Activated naive CD8-positive, alpha-beta T cell treated with anti-CD3 and anti-CD28 coated beads for 36 hours (primary cell): ENCODE measurements at regions not wholly inside any gene's neighbourhood (a gene's known extent, or its start where the extent isn't known, plus 50 kb on each side); places are given as distances from the start of the nearest gene placed in this dataset.
"Not testable (repeated sequence)": the region's sequence is repeated elsewhere in the genome, so short reads cannot be mapped to it uniquely, and the experiment has no call there.

Experiments used
- DNase-seq: peaks from one replicate; pipeline ENCODE4 v3.0.0; 2021
- H3K27ac Mint-ChIP-seq: one replicate; pipeline ENCODE4 v1.8.0; 2022; ENCODE audit warnings: mild to moderate bottlenecking, moderate library complexity, mixed read lengths
- H3K27me3 Mint-ChIP-seq: one replicate; pipeline ENCODE4 v1.8.0; 2022; ENCODE audit warnings: mild to moderate bottlenecking, mixed read lengths
- H3K36me3 Mint-ChIP-seq: one replicate; pipeline ENCODE4 v1.8.0; 2021; ENCODE audit warnings: mild to moderate bottlenecking, mixed read lengths
- H3K4me1 Mint-ChIP-seq: one replicate; pipeline ENCODE4 v1.8.0; 2021; ENCODE audit warnings: mixed read lengths
- H3K4me3 Mint-ChIP-seq: one replicate; pipeline ENCODE4 v1.8.0; 2022; ENCODE audit warnings: mild to moderate bottlenecking, moderate library complexity, mixed read lengths
- H3K9me3 Mint-ChIP-seq: one replicate; pipeline ENCODE4 v1.8.0; 2022; ENCODE audit warnings: mixed read lengths

DNA sequence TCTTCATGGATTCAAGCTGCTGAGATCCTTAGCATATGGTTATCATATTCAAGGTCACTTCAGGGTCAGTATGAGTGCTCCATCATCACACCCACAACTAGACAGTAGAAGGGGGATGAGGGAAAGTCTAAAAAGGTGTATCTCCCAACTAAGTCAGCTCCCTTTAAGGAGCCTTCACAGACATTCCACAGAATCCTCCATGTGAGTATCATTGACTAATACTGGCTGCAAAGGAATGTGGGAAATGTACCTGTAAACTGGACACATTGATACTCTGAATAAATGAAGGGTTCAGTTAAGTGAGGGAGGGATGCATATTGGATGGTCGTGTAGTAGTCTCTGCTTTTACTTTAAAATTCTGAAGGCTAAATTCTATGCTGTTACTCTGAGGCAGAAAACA, 330.7 kb downstream of the LRRC70 start:
- DNase-seq: no peak
- H3K36me3 Mint-ChIP-seq: no peaks in the 10 kb centered on the region
- H3K27ac Mint-ChIP-seq: no peak overlapping the region
- peaks cover 5% of the 10 kb centered on the region for H3K9me3 Mint-ChIP-seq
- no peaks in the 10 kb centered on the region for H3K27me3 Mint-ChIP-seq
- no peaks in the 10 kb centered on the region for H3K4me1 Mint-ChIP-seq
- no peak overlapping the region for H3K4me3 Mint-ChIP-seq

DNA sequence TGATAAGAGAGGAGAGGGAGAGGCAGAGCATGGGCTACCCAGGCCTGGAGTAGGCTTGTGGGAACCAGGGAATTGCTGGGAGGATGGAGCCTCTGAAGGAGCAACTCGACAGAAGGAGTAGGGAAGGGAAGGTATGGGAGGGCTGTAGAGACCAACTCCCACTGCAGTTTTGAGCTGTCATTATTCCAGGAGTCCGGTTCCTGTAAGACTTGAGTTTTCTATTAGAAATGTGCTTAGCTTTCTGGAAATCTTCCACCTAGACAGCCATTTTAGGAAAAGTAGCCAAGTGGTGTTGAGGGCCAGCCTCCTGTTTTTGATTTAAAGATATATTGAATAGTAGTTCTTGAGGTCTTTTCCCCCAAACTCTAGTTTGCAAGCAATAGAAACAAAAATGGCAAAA, 323.5 kb downstream of the LRRC70 start:
- H3K27ac Mint-ChIP-seq: no peak overlapping the region
- H3K36me3 Mint-ChIP-seq: no peaks in the 10 kb centered on the region
- no peaks in the 10 kb centered on the region for H3K27me3 Mint-ChIP-seq
- H3K9me3 Mint-ChIP-seq: no peaks in the 10 kb centered on the region
- no peak overlapping the region for H3K4me3 Mint-ChIP-seq
- no peak for DNase-seq
- no peaks in the 10 kb centered on the region for H3K4me1 Mint-ChIP-seq

DNA sequence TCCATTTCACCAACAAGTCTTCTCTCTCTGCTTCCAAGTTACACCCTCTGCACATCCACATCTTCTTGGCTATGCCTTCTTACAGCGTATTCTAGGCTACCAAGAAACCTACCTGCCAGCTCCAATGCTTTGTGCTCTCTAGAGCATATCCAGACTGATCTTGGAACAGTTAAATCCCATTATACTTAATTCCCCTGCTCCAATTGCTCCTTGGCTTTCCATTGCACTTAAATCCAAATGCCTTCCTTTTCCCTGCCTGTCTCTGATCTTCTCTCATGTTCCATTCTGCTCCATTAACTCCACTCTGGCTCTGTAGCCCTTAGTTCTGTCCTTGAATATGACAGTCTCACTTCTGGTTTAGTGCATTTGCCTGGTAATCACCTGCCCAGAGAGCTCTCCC, 322.4 kb downstream of the LRRC70 start:
- Mint-ChIP-seq H3K4me3 (no peak overlapping the region), H3K9me3 (no peaks in the 10 kb centered on the region), H3K4me1 (no peaks in the 10 kb centered on the region), H3K27me3 (no peaks in the 10 kb centered on the region), H3K27ac (no peak overlapping the region), H3K36me3 (no peaks in the 10 kb centered on the region)
- no peak for DNase-seq

DNA sequence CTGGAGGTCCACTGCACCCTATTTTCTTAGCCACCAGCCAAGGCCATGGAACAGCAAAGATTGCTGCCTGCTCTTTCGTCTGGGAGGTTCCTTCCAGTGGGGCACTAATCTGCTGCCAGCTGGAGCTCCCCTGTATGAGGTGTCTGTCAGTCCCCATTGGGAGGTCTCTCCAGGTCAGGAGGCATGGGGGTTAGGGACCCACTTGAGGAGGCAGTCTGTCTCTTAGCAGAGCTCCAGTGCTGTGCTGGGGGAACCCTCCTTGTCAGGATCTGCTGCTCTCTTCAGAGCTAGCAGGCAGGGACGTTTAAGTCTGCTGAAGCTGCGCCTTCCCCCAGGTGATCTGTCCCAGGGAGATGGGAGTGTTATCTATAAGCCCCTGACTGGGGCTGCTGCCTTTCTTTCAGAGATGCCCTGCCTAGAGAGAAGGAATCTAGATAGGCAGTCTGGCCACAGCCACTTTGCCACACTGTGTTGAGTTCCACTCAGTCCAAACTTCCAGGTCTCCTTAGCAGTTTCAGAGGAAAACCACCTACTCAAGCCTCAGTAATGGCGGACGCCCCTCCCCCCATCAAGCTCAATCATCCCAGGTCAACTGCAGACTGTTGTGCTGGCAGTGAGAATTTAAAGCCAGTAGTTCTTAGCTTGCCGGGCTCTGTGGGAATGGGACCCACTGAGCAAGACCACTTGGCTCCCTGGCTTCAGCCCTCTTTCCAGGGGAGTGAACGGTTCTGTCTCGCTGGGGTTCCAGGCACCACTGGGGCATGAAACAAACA, 317.7 kb downstream of the LRRC70 start:
- Mint-ChIP-seq H3K4me1 (no peaks in the 10 kb centered on the region), H3K27me3 (no peaks in the 10 kb centered on the region), H3K4me3 (no peak overlapping the region), H3K36me3 (no peaks in the 10 kb centered on the region), H3K9me3 (peaks cover 3% of the 10 kb centered on the region), H3K27ac (no peak overlapping the region)
- no peak for DNase-seq

DNA sequence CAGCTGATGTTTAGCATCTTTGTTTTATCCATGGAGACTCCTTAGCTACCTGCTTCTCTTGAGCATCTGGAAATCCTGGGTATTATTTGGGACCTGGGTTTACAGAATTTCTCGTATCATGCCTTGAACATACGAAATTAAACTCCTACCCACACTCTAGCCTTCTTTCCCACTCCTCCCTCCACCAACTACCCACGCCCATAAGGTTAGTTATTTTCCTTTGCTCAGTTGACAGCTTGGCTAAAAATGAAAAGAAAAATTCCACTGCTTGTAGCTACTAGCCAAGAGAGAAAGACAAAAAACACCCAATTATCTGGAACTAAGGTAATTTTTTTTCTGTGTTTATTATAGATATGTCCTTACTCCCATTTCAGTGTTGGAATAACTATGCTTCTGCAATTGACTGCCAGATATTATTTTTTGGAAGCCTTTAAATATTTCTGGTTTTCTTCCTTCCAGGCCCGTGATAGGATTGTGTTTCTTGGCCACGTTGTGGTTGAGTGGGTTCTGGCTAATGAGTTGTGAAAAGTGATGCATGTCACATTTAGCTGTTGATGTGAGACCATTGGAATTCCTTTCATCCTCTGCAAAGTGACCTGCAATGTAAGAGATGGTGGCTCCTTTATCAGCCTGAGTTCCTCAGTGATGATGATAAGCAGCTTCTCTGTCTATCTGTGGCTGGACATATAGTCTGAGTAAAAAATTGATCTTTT, 308.1 kb downstream of the LRRC70 start:
- H3K9me3 Mint-ChIP-seq: no peaks in the 10 kb centered on the region
- H3K4me1 Mint-ChIP-seq: no peaks in the 10 kb centered on the region
- H3K27ac Mint-ChIP-seq: no peak overlapping the region
- H3K36me3 Mint-ChIP-seq: no peaks in the 10 kb centered on the region
- H3K27me3 Mint-ChIP-seq: no peaks in the 10 kb centered on the region
- no peak overlapping the region for H3K4me3 Mint-ChIP-seq
- DNase-seq: no peak

DNA sequence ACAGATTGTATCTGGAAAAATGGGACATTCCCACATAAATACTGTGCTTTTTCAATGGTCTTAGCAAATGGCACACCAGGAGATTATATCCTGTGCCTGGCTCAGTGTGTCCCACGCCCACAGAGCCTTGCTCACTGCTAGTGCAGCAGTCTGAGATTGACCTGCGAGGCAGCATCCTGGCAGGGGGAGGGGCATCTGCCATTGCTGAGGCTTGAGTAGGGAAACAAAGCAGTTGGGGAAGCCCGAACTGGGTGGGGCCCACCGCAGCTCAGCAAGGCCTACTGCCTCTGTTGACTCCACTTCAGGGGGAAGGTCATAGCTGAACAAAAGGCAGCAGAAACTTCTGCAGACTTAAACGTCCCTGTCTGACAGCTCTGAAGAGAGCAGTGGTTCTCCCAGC, 258.7 kb downstream of the LRRC70 start:
- H3K36me3 Mint-ChIP-seq, DNase-seq, H3K27me3 Mint-ChIP-seq, H3K4me1 Mint-ChIP-seq, H3K4me3 Mint-ChIP-seq, H3K27ac Mint-ChIP-seq: not testable (repeated sequence)
- H3K9me3 Mint-ChIP-seq: peaks cover 13% of the 10 kb centered on the region

DNA sequence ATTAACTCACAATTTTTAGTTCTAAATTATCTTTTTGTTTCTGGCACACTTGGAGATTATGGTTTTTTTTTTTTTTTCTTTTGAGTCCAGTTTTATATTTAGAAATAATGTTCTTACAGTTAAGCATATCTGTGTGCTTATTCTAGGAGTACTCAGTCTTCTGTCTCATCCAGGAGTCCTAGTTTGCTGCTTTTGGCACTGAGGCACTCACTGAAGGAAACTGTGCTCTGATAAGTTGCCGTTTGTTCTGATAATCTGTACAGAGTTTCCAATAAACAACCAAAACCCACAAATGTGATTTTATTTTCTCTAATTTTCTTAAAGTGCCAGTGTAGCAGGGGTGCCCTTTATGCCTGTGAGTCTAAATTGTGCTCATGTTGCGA, 251.0 kb downstream of the LRRC70 start:
- Mint-ChIP-seq H3K36me3 (no peaks in the 10 kb centered on the region), H3K4me3 (no peak overlapping the region), H3K27ac (no peak overlapping the region), H3K4me1 (no peaks in the 10 kb centered on the region), H3K27me3 (no peaks in the 10 kb centered on the region), H3K9me3 (no peaks in the 10 kb centered on the region)
- no peak for DNase-seq

DNA sequence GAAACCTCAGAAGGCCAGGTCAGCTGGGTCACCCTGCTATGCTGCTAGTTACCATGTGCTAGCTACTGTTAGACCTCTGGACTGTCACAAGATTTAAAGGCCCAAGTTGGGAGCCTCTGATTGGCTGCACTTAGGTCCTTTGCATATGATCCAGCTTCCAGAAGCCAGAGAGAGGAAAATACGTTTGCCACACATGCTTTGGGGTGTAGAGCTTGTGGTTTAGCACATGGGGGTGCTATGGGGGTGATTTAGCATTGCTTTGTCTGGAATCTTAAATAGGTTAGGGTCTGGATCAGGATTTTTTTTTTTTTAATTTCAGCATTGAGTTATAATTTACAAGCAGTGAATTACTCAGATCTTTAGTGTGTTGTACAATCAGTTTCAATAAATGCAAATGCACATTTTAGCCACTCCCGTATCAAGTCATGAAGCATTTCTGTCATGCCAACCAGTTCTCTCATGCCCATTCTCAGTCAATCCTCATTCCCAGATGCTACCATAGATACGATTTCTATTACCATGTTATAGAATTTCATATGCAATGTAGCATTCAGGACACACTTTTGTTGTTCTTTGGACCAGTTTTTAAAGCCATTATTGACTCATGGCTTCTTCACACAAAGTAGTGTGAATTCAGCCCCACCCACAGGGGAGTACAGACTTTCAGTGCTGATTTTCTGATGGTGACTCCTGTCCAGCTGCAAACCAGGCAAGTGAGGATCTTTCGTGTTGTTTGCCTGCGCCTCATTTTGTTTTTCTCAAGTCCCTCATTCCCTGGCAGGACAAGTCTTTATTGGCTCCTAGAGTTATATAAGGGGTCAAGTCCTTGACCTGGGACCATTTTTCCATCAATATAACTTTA, 250.4 kb downstream of the LRRC70 start:
- Mint-ChIP-seq H3K27me3 (no peaks in the 10 kb centered on the region), H3K27ac (no peak overlapping the region), H3K9me3 (no peaks in the 10 kb centered on the region), H3K4me1 (no peaks in the 10 kb centered on the region), H3K36me3 (no peaks in the 10 kb centered on the region), H3K4me3 (no peak overlapping the region)
- no peak for DNase-seq

DNA sequence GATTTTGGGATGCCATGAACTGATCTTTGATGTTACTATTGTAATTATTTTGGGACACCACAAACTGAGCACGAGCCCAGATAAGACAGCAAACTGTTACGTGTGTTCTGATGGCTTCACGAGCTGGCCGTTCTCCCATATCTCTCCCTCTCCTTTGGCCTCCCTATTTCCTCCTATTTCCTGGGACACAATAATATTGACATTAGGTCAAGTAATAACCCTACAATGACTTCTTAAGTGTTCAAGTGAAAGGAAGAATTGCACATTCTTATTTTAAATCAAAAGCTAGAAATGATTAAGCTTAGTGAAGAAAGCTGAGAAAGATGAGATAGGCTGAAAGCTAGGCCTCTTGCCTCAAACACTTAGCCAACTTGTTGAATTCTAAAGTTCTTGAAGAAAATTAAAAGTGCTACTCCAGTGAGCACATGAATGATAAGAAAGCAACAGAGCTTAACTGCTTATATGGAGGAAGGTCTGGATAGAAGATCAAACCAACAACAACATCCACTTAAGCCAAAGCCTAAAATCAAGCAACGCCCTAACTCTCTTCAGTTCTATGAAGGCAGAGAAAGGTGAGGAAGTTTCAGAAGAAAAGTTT, 247.1 kb downstream of the LRRC70 start:
- Mint-ChIP-seq H3K36me3 (no peaks in the 10 kb centered on the region), H3K4me1 (no peaks in the 10 kb centered on the region), H3K4me3 (no peak overlapping the region), H3K9me3 (no peaks in the 10 kb centered on the region), H3K27ac (no peak overlapping the region), H3K27me3 (no peaks in the 10 kb centered on the region)
- no peak for DNase-seq

DNA sequence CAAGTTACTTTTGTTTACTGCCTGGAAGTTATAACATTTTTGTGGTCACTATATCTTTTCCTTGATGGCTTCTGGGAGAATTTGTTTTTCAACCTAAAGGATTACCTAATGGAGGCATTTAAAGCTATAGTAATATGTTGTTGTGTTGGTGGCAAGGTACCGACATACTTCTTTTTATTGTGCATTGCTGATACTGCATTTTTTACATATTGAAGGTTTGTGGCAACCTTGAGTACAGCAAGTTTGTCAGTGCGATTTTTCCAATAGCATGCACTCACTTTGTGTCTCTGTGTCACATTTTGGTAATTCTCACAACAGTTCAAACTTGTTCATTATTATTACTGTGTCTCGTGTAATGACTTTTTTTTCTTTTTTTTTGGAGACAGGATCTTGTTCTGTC, 246.3 kb downstream of the LRRC70 start:
- DNase-seq: no peak
- Mint-ChIP-seq H3K36me3 (no peaks in the 10 kb centered on the region), H3K4me3 (no peak overlapping the region), H3K9me3 (no peaks in the 10 kb centered on the region), H3K4me1 (no peaks in the 10 kb centered on the region), H3K27ac (no peak overlapping the region), H3K27me3 (no peaks in the 10 kb centered on the region)

DNA sequence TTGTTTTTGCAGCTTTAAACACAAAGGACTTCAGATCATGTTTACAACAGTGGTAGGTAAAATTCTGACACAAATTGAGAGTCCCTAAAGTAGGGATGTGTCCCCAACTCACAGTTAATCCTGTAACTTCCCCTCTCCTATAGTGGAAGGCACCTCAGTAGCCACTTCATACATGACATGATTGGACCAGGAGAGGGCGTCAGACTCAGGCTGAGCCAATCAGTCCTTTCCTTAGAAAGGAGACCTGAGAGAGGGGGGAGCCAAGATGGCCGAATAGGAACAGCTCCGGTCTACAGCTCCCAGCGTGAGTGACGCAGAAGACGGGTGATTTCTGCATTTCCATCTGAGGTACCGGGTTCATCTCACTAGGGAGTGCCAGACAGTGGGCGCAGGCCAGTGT, 238.4 kb downstream of the LRRC70 start:
- H3K27ac Mint-ChIP-seq, H3K4me1 Mint-ChIP-seq: not testable (repeated sequence)
- peaks cover 11% of the 10 kb centered on the region for H3K27me3 Mint-ChIP-seq

DNA sequence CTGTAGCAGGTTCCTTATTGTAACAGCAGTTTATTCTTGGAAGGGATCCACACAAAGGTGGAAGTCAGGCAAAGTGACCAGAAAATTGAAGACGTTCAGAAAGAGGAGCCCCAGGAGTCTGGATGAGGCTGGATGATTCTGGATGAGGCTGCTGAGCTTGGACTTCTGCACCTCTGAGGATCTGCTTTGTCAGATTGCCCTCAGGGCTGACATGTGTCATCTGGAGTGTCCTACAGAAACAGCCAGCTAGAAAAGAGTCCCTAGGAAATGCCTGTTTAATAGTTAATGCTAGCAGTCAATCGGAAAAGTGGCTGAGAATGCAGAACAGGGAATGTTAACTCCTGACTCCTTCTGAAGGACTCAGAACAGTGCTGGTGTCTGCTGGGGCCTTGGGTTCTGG, 236.4 kb downstream of the LRRC70 start:
- Mint-ChIP-seq H3K27me3 (peaks cover 18% of the 10 kb centered on the region), H3K36me3 (no peaks in the 10 kb centered on the region), H3K4me1 (no peaks in the 10 kb centered on the region), H3K9me3 (no peaks in the 10 kb centered on the region), H3K27ac (no peak overlapping the region), H3K4me3 (no peak overlapping the region)
- DNase-seq: no peak

More for the DNA sequence above, 238.4 kb downstream of the LRRC70 start:
- not testable (repeated sequence) for DNase-seq, H3K9me3 Mint-ChIP-seq, H3K36me3 Mint-ChIP-seq, H3K4me3 Mint-ChIP-seq

DNA sequence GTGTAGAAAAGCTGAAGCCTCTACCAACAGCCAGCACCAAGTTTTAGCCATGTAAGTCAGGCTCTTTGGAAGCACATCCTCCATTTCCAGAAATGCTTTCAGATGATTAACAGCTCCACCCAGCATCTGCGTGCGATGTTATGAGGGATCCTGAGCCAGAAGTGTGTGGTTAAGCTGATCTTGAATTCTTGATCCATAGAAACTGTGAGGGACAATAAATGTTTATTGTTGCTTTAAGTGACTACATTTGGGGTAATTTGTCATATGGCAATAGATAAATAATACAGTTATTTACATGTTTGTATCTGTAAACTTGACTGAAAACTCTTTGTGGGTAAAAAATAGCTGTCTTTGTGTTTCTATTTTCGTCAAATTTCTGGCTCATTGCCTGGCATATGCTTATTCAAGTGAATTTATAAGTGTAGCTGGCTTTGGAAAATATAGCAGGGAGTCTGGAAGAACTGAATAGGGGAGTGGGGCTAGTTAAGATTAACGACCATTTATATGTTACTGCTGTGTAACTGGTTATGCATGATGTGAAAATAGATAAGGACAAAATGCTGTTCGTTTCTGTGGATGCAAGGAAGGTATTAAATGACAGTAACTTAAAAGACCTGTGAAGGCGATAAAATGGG, 234.1 kb downstream of the LRRC70 start:
- peaks cover 30% of the 10 kb centered on the region for H3K27me3 Mint-ChIP-seq
- no peaks in the 10 kb centered on the region for H3K4me1 Mint-ChIP-seq
- H3K9me3 Mint-ChIP-seq: peaks cover 2% of the 10 kb centered on the region
- H3K27ac Mint-ChIP-seq: no peak overlapping the region
- no peak overlapping the region for H3K4me3 Mint-ChIP-seq
- DNase-seq: no peak
- H3K36me3 Mint-ChIP-seq: no peaks in the 10 kb centered on the region

DNA sequence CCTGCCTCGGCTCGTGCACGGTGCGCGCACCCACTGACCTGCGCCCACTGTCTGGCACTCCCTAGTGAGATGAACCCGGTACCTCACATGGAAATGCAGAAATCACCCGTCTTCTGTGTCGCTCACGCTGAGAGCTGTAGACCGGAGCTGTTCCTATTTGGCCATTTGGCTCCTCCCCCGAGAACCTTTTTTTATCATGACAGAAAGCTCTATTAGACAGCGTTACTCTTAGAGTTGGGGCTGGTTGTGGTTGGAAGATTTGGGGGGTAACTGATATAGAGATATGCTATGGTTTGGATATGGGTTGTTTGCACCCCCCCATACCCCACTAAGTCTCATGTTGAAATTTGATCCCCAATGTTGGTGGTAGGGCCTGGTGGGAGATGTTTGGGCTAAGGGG, 226.2 kb downstream of the LRRC70 start:
- H3K4me1 Mint-ChIP-seq, H3K27ac Mint-ChIP-seq, H3K4me3 Mint-ChIP-seq, H3K36me3 Mint-ChIP-seq, H3K27me3 Mint-ChIP-seq, DNase-seq, H3K9me3 Mint-ChIP-seq: not testable (repeated sequence)

DNA sequence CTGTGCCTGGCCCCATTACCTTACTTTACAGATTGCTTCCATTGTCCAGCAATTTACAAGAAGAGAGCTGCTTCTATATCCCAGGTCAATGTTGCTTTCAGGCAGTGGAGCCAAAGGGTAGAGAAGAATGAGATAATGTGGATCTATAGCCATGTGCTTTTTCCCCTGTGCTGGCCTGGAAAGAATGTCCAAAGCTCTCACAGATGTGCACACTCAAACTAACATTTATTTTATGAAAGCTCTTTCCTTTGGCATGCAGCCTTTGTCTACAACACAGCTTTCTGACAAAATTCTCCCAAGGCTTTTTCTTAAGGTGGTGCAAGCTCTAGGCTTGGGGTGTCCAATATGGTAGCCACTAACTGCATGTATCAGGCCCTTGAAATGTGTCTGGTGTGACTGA, 217.3 kb downstream of the LRRC70 start:
- H3K27ac Mint-ChIP-seq: no peak overlapping the region
- H3K9me3 Mint-ChIP-seq: peaks cover 16% of the 10 kb centered on the region
- no peaks in the 10 kb centered on the region for H3K27me3 Mint-ChIP-seq
- peaks cover 1% of the 10 kb centered on the region for H3K36me3 Mint-ChIP-seq
- DNase-seq: no peak
- H3K4me3 Mint-ChIP-seq: no peak overlapping the region
- no peaks in the 10 kb centered on the region for H3K4me1 Mint-ChIP-seq
